ENCODE measurements at regions not wholly inside any gene's neighbourhood (a gene's known extent, or its start where the extent isn't known, plus 50 kb on each side); places are given as distances from the start of the nearest gene placed in this dataset.

- no peak for DNase-seq
Observed at GRCh38 chr15:53297828-53298227, 461.6 kb downstream of the WDR72 start.

GRCh38 chr15:53296603-53297002 lies 462.9 kb downstream of the WDR72 start:
- no peak for DNase-seq

GRCh38 chr15:53295574-53295973 lies 463.9 kb downstream of the WDR72 start:
- no peak for DNase-seq

- no peak for DNase-seq
Observed at GRCh38 chr15:53288542-53288941, 470.9 kb downstream of the WDR72 start.

- no peak for DNase-seq
Observed at GRCh38 chr15:53274630-53275029, 484.5 kb upstream of the ONECUT1 start.

GRCh38 chr15:53272116-53272515 lies 482.0 kb upstream of the ONECUT1 start:
- no peak for DNase-seq

GRCh38 chr15:53266176-53266575 lies 476.0 kb upstream of the ONECUT1 start:
- DNase-seq, result no peak

GRCh38 chr15:53260647-53261046 lies 470.5 kb upstream of the ONECUT1 start:
- DNase-seq, result no peak

- no peak for DNase-seq
Observed at GRCh38 chr15:53256457-53256856, 466.3 kb upstream of the ONECUT1 start.

- no peak for DNase-seq
Observed at GRCh38 chr15:53256043-53256442, 465.9 kb upstream of the ONECUT1 start.

- no peak for DNase-seq
Observed at GRCh38 chr15:53251996-53252395, 461.9 kb upstream of the ONECUT1 start.

GRCh38 chr15:53251523-53251922 lies 461.4 kb upstream of the ONECUT1 start:
- DNase-seq, result no peak

GRCh38 chr15:53247041-53247708 lies 457.0 kb upstream of the ONECUT1 start:
- no peak for DNase-seq

GRCh38 chr15:53246404-53246803 lies 456.3 kb upstream of the ONECUT1 start:
- no peak for DNase-seq

- no peak for DNase-seq
Observed at GRCh38 chr15:53233801-53234200, 443.7 kb upstream of the ONECUT1 start.

- DNase-seq, result no peak
Observed at GRCh38 chr15:53230473-53230872, 440.3 kb upstream of the ONECUT1 start.

GRCh38 chr15:53226559-53226958 lies 436.4 kb upstream of the ONECUT1 start:
- DNase-seq, result no peak

GRCh38 chr15:53225781-53226180 lies 435.6 kb upstream of the ONECUT1 start:
- no peak for DNase-seq

- no peak for DNase-seq
Observed at GRCh38 chr15:53224371-53224770, 434.2 kb upstream of the ONECUT1 start.

GRCh38 chr15:53223815-53224214 lies 433.7 kb upstream of the ONECUT1 start:
- no peak for DNase-seq

- no peak for DNase-seq
Observed at GRCh38 chr15:53218666-53219580, 428.8 kb upstream of the ONECUT1 start.

- no peak for DNase-seq
Observed at GRCh38 chr15:53216036-53216435, 425.9 kb upstream of the ONECUT1 start.

- DNase-seq, result no peak
Observed at GRCh38 chr15:53213336-53213735, 423.2 kb upstream of the ONECUT1 start.

- no peak for DNase-seq
Observed at GRCh38 chr15:53212785-53213184, 422.6 kb upstream of the ONECUT1 start.
